Loucy (cell line): ENCODE measurements at regions not wholly inside any gene's neighbourhood (a gene's known extent, or its start where the extent isn't known, plus 50 kb on each side); places are given as distances from the start of the nearest gene placed in this dataset.

Experiments
- EZH2phosphoT487 ChIP-seq: fragments of 200-600 bp; IDR thresholded peaks from 2 replicates; pipeline ENCODE4 v1.6.1; 2018; ENCODE audit warnings: antibody characterized with exemption, mild to moderate bottlenecking, moderate library complexity, borderline replicate concordance
- TF ChIP-seq, protein P1 (sequence below): fragments of 200-600 bp; sonication (generic); conservative IDR thresholded peaks from 2 replicates; pipeline ENCODE4 v1.5.1; 2014; ENCODE audit warnings: mild to moderate bottlenecking, antibody characterized with exemption, low read length

DNA sequence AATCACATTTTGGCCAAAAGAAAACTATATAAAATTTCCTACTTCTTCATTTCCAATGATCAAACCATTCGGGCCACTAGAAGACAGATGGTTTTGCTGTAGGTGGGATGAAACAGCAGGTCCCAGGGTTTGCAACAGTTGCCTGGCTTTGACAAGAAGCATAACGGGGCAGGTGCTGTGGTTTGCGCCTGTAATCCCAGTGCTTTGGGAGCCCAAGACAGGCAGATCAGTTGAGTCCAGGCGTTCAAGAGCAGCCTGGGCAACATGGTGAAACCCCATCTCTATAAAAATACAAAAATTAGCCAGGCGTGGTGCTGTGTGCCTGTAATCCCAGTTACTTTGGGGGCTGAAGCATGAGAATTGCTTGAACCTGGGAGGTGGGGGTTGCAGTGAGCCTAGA, 81.4 kb upstream of the XPO1 start:
- TF ChIP-seq, protein P1, sequence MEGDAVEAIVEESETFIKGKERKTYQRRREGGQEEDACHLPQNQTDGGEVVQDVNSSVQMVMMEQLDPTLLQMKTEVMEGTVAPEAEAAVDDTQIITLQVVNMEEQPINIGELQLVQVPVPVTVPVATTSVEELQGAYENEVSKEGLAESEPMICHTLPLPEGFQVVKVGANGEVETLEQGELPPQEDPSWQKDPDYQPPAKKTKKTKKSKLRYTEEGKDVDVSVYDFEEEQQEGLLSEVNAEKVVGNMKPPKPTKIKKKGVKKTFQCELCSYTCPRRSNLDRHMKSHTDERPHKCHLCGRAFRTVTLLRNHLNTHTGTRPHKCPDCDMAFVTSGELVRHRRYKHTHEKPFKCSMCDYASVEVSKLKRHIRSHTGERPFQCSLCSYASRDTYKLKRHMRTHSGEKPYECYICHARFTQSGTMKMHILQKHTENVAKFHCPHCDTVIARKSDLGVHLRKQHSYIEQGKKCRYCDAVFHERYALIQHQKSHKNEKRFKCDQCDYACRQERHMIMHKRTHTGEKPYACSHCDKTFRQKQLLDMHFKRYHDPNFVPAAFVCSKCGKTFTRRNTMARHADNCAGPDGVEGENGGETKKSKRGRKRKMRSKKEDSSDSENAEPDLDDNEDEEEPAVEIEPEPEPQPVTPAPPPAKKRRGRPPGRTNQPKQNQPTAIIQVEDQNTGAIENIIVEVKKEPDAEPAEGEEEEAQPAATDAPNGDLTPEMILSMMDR: no peak
- TF ChIP-seq EZH2phosphoT487: no peak
